ENCODE measurements at regions not wholly inside any gene's neighbourhood (a gene's known extent, or its start where the extent isn't known, plus 50 kb on each side); places are given as distances from the start of the nearest gene placed in this dataset.
"Not testable (repeated sequence)": the region's sequence is repeated elsewhere in the genome, so short reads cannot be mapped to it uniquely, and the experiment has no call there.

DNA sequence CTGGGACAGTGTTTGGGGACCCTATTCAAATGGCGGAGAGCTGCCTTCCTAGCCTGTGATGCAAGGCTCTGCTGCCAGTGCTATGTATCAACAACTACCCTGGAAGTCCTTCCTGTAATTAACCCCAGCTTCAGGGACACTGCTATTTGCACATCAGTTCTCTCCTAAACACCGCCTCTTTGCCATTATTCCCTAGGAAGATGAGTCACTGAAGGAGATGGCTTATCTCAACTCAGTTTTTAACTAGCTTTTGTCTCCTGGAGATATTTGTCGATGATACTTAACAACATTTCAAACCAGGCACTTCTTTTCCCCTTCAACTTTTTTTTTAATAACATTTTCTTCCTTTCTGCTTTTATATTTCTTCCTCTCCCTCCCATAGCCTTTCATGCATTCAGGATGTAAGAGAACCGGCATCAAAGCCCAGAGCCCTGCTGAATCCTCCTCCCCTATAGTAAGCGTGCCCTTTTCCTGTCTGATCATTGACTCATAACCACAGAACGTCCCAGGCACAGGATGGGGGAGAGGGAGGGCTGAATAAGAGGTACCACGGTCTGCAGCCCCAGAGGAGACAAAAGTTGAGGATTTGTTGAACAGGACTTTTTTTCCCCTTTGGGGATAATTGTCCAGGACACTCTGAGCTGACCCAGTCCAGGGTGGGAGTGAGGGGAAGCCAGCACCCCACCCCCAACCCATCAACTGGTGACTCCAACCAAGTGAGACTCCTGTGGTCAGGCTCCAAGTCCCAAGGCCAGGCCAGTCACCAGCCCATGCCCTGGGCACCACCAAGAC is 387.8 kb upstream of the SALL1 start:
- Mint-ChIP-seq H3K9me3 (no peaks in the 10 kb centered on the region), H3K27me3 (no peaks in the 10 kb centered on the region), H3K4me1 (no peaks in the 10 kb centered on the region), H3K4me3 (no peak overlapping the region), H3K36me3 (ENCODE audit: low read depth) (no peaks in the 10 kb centered on the region), H3K27ac (no peak overlapping the region)
- ATAC-seq (peak; percentile 43), DNase-seq (no peak)

- ATAC-seq (no peak), DNase-seq (no peak)
- no peak overlapping the region for H3K27ac Mint-ChIP-seq
- no peaks in the 10 kb centered on the region for H3K9me3 Mint-ChIP-seq
- H3K36me3 Mint-ChIP-seq (ENCODE audit: low read depth) = no peaks in the 10 kb centered on the region
- H3K4me1 Mint-ChIP-seq = no peaks in the 10 kb centered on the region
- H3K27me3 Mint-ChIP-seq = no peaks in the 10 kb centered on the region
- no peak overlapping the region for H3K4me3 Mint-ChIP-seq
These were observed 384.5 kb upstream of the SALL1 start for GRCh38 chr16:51535591-51535990.

GRCh38 chr16:51532551-51532950 is 381.5 kb upstream of the SALL1 start:
- Mint-ChIP-seq H3K36me3 (ENCODE audit: low read depth) (no peaks in the 10 kb centered on the region), H3K4me1 (no peaks in the 10 kb centered on the region), H3K27me3 (no peaks in the 10 kb centered on the region), H3K27ac (no peak overlapping the region), H3K9me3 (no peaks in the 10 kb centered on the region), H3K4me3 (no peak overlapping the region)
- ATAC-seq (no peak), DNase-seq (no peak)

- H3K27me3 Mint-ChIP-seq = peaks cover 1% of the 10 kb centered on the region
- no peak overlapping the region for H3K27ac Mint-ChIP-seq
- ATAC-seq = no peak
- H3K4me3 Mint-ChIP-seq = no peak overlapping the region
- H3K9me3 Mint-ChIP-seq = peaks cover 5% of the 10 kb centered on the region
- DNase-seq = no peak
- H3K4me1 Mint-ChIP-seq = no peaks in the 10 kb centered on the region
- H3K36me3 Mint-ChIP-seq (ENCODE audit: low read depth) = no peaks in the 10 kb centered on the region
These were observed 380.2 kb upstream of the SALL1 start for GRCh38 chr16:51531271-51531670.

- Mint-ChIP-seq H3K4me3 (no peak overlapping the region), H3K27ac (no peak overlapping the region), H3K4me1 (no peaks in the 10 kb centered on the region), H3K9me3 (peaks cover 16% of the 10 kb centered on the region), H3K27me3 (peaks cover 3% of the 10 kb centered on the region), H3K36me3 (ENCODE audit: low read depth) (no peaks in the 10 kb centered on the region)
- DNase-seq (no peak), ATAC-seq (no peak)
These were observed 376.3 kb upstream of the SALL1 start for GRCh38 chr16:51527349-51527748.

DNA sequence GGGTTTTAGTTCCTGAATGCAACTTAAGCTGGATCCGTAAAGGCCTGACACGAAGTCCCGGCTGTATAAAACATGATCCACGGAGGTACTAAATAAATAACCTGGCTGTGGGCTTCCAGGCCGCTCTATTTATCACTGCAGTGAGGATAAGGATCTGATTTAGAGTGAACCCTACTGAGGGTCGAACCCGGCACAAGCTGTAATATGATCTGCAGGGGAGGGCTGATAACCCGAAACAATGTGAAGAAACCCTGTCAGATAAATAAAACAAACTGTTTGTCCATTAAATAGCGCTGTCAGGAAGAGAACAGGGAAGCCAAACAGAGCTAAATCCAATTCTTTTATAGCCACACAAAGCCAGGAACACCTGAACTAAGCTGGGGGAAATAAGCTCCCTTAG is 375.6 kb upstream of the SALL1 start:
- no peaks in the 10 kb centered on the region for H3K36me3 Mint-ChIP-seq (ENCODE audit: low read depth)

GRCh38 chr16:51524555-51525373 is 373.7 kb upstream of the SALL1 start:
- Mint-ChIP-seq H3K36me3 (ENCODE audit: low read depth) (peaks cover 2% of the 10 kb centered on the region), H3K4me1 (no peaks in the 10 kb centered on the region), H3K27me3 (peaks cover 3% of the 10 kb centered on the region), H3K27ac (no peak overlapping the region), H3K4me3 (no peak overlapping the region), H3K9me3 (peaks cover 24% of the 10 kb centered on the region)
- DNase-seq (no peak), ATAC-seq (no peak)

More for the DNA sequence above, 375.6 kb upstream of the SALL1 start:
- Mint-ChIP-seq H3K27me3 (peaks cover 3% of the 10 kb centered on the region), H3K9me3 (peaks cover 23% of the 10 kb centered on the region), H3K27ac (no peak overlapping the region), H3K4me3 (no peak overlapping the region), H3K4me1 (no peaks in the 10 kb centered on the region)
- DNase-seq (no peak), ATAC-seq (no peak)

DNA sequence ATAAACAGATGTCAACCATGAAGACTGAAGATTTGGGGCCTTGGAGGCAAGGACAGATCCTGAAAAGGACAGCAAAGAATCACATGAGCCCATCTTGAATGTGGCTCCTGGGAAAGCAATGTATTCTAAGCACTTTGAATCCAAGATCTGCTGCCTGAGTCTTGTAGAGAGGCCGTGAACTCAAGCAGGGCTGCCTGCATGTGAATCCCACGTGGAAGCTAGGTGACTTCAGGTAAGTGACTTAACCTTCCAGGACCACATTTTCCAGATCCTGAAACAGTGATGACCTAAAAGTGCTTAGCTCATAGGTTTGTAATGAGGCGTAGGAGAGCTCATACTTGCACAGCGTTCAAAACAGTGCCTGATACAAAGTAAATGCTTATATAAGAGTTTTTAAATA is 373.0 kb upstream of the SALL1 start:
- no peak overlapping the region for H3K27ac Mint-ChIP-seq
- no peak for DNase-seq
- no peaks in the 10 kb centered on the region for H3K4me1 Mint-ChIP-seq
- peaks cover 29% of the 10 kb centered on the region for H3K9me3 Mint-ChIP-seq
- no peak for ATAC-seq
- no peak overlapping the region for H3K4me3 Mint-ChIP-seq
- peaks cover 2% of the 10 kb centered on the region for H3K36me3 Mint-ChIP-seq (ENCODE audit: low read depth)
- peaks cover 3% of the 10 kb centered on the region for H3K27me3 Mint-ChIP-seq

DNA sequence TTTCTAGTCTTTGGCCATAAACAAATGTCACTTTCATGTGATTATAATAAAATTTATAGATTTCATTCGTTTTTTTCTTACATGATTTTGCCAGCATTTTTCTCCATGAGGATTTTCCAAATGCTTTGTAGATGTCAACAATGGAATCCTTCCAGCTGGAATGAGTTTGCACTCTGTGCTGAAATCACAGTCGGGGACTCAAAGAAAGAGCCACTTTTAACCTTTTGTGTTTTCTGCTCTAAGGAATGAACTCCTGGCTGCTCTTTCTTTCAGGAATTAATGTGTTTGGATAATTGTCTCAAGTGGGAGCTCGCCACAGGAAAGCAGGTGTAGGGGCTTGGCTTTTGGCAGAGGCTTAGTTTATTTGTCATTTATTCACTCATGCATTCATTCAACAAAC is 372.3 kb upstream of the SALL1 start:
- Mint-ChIP-seq H3K36me3 (ENCODE audit: low read depth) (peaks cover 2% of the 10 kb centered on the region), H3K27ac (no peak overlapping the region), H3K4me3 (no peak overlapping the region), H3K27me3 (peaks cover 3% of the 10 kb centered on the region), H3K4me1 (no peaks in the 10 kb centered on the region), H3K9me3 (peaks cover 29% of the 10 kb centered on the region)
- no peak for DNase-seq
- no peak for ATAC-seq

- Mint-ChIP-seq H3K4me1 (no peaks in the 10 kb centered on the region), H3K27me3 (peaks cover 3% of the 10 kb centered on the region), H3K9me3 (peaks cover 29% of the 10 kb centered on the region), H3K4me3 (no peak overlapping the region), H3K36me3 (ENCODE audit: low read depth) (peaks cover 2% of the 10 kb centered on the region), H3K27ac (no peak overlapping the region)
- ATAC-seq = no peak
- DNase-seq = no peak
These were observed 371.8 kb upstream of the SALL1 start for GRCh38 chr16:51522902-51523301.

DNA sequence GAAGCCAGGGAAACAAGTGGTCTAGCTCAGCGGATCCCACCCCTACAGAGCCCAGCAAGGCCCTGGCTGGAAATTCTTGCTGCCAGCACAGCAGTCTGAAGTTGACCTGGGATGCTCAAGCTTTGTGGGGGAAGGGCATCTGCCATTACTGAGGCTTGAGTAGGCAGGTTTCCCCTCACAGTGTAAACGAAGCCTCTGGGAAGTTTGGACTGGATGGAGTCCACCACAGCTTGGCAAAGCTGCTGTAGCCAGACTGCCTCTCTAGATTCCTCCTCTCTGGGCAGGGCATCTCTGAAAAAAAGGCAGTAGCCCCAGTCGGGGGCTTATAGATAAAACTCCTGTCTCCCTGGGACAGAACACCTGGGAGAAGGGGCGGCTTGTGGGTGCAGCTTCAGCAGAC is 365.9 kb upstream of the SALL1 start:
- H3K27ac Mint-ChIP-seq; ATAC-seq; H3K27me3 Mint-ChIP-seq; DNase-seq; H3K36me3 Mint-ChIP-seq (ENCODE audit: low read depth); H3K9me3 Mint-ChIP-seq; H3K4me1 Mint-ChIP-seq; H3K4me3 Mint-ChIP-seq: not testable (repeated sequence)

- H3K9me3 Mint-ChIP-seq = peaks cover 6% of the 10 kb centered on the region
- ATAC-seq = no peak
- no peak overlapping the region for H3K4me3 Mint-ChIP-seq
- no peaks in the 10 kb centered on the region for H3K36me3 Mint-ChIP-seq (ENCODE audit: low read depth)
- H3K27me3 Mint-ChIP-seq = no peaks in the 10 kb centered on the region
- H3K27ac Mint-ChIP-seq = no peak overlapping the region
- no peak for DNase-seq
- no peaks in the 10 kb centered on the region for H3K4me1 Mint-ChIP-seq
These were observed 359.3 kb upstream of the SALL1 start for GRCh38 chr16:51510416-51510815.

- H3K36me3 Mint-ChIP-seq (ENCODE audit: low read depth) = no peaks in the 10 kb centered on the region
- no peak for ATAC-seq
- H3K4me3 Mint-ChIP-seq = no peak overlapping the region
- peaks cover 6% of the 10 kb centered on the region for H3K9me3 Mint-ChIP-seq
- no peaks in the 10 kb centered on the region for H3K4me1 Mint-ChIP-seq
- H3K27me3 Mint-ChIP-seq = no peaks in the 10 kb centered on the region
- H3K27ac Mint-ChIP-seq = no peak overlapping the region
- DNase-seq = no peak
These were observed 358.3 kb upstream of the SALL1 start for GRCh38 chr16:51509336-51509735.

- H3K27me3 Mint-ChIP-seq = no peaks in the 10 kb centered on the region
- no peaks in the 10 kb centered on the region for H3K36me3 Mint-ChIP-seq (ENCODE audit: low read depth)
- H3K27ac Mint-ChIP-seq = no peak overlapping the region
- H3K4me3 Mint-ChIP-seq = no peak overlapping the region
- peaks cover 6% of the 10 kb centered on the region for H3K9me3 Mint-ChIP-seq
- ATAC-seq = no peak
- DNase-seq = no peak
- no peaks in the 10 kb centered on the region for H3K4me1 Mint-ChIP-seq
These were observed 357.6 kb upstream of the SALL1 start for GRCh38 chr16:51508490-51509212.

GRCh38 chr16:51507286-51507685 is 356.2 kb upstream of the SALL1 start:
- ATAC-seq (no peak), DNase-seq (no peak)
- H3K36me3 Mint-ChIP-seq (ENCODE audit: low read depth) = no peaks in the 10 kb centered on the region
- H3K4me1 Mint-ChIP-seq = no peaks in the 10 kb centered on the region
- H3K27ac Mint-ChIP-seq = no peak overlapping the region
- no peaks in the 10 kb centered on the region for H3K27me3 Mint-ChIP-seq
- no peak overlapping the region for H3K4me3 Mint-ChIP-seq
- peaks cover 6% of the 10 kb centered on the region for H3K9me3 Mint-ChIP-seq
